Iris pigment epithelial cell (primary cell): ENCODE measurements at regions not wholly inside any gene's neighbourhood (a gene's known extent, or its start where the extent isn't known, plus 50 kb on each side); places are given as distances from the start of the nearest gene placed in this dataset.

ENCODE experiments used
- DNase-seq: peaks from one replicate; pipeline ENCODE4 v3.0.0-alpha.2; 2011; ENCODE audit warnings: low read depth

- DNase-seq, result no peak
Measured at GRCh38 chr6:146865756-146866379, 267.1 kb downstream of the ADGB start.

- no peak for DNase-seq
Measured at GRCh38 chr6:146866731-146867414, 268.1 kb downstream of the ADGB start.

- DNase-seq, result peak; percentile 47
Measured at GRCh38 chr6:146868671-146869209, 270.0 kb downstream of the ADGB start.

GRCh38 chr6:146870760-146871159, 272.0 kb downstream of the ADGB start:
- DNase-seq, result no peak

GRCh38 chr6:146871611-146872425, 273.0 kb downstream of the ADGB start:
- no peak for DNase-seq

GRCh38 chr6:146872426-146872785, 273.6 kb downstream of the ADGB start:
- DNase-seq, result no peak

GRCh38 chr6:146874278-146875018, 275.7 kb downstream of the ADGB start:
- DNase-seq, result no peak

GRCh38 chr6:146875927-146876270, 277.1 kb downstream of the ADGB start:
- no peak for DNase-seq

- peak; percentile 52 for DNase-seq
Measured at GRCh38 chr6:146876271-146877151, 277.7 kb downstream of the ADGB start.

- peak; percentile 12 for DNase-seq
Measured at GRCh38 chr6:146878168-146878951, 279.6 kb downstream of the ADGB start.

GRCh38 chr6:146878952-146879340, 280.2 kb downstream of the ADGB start:
- DNase-seq, result no peak

GRCh38 chr6:146879406-146880117, 280.8 kb downstream of the ADGB start:
- no peak for DNase-seq

GRCh38 chr6:146881228-146882181, 282.7 kb downstream of the ADGB start:
- DNase-seq, result no peak

- no peak for DNase-seq
Measured at GRCh38 chr6:146883640-146884531, 285.1 kb downstream of the ADGB start.

GRCh38 chr6:146884728-146885127, 286.0 kb downstream of the ADGB start:
- DNase-seq, result no peak

- no peak for DNase-seq
Measured at GRCh38 chr6:146885708-146886457, 287.1 kb downstream of the ADGB start.
